Activated T-helper 2 cell treated with anti-CD3 and anti-CD28 coated beads, Interferon-gamma antibody, Interleukin-2, Interleukin-4, amounts not matched to agents 10 μg/mL and 5 μg/mL and 100 μg/mL, durations not matched to agents 14 hours and 24 hours and 36 hours (primary cell): ENCODE measurements at regions not wholly inside any gene's neighbourhood (a gene's known extent, or its start where the extent isn't known, plus 50 kb on each side); places are given as distances from the start of the nearest gene placed in this dataset.
"Not testable (repeated sequence)": the region's sequence is repeated elsewhere in the genome, so short reads cannot be mapped to it uniquely, and the experiment has no call there.

Source experiments
- DNase-seq: peaks from one replicate; pipeline ENCODE4 v3.0.0; 2021; ENCODE audit warnings: low spot score
- H3K27ac Mint-ChIP-seq: one replicate; pipeline ENCODE4 v1.8.0; 2021; ENCODE audit warnings: mixed read lengths
- H3K27me3 Mint-ChIP-seq: one replicate; pipeline ENCODE4 v1.8.0; 2021; ENCODE audit warnings: low read depth, mixed read lengths
- H3K36me3 Mint-ChIP-seq: one replicate; pipeline ENCODE4 v1.8.0; 2021; ENCODE audit warnings: low read depth, mixed read lengths
- H3K4me1 Mint-ChIP-seq: one replicate; pipeline ENCODE4 v1.8.0; 2021; ENCODE audit warnings: low read depth, mixed read lengths
- H3K4me3 Mint-ChIP-seq: one replicate; pipeline ENCODE4 v1.8.0; 2021; ENCODE audit warnings: low read depth, mild to moderate bottlenecking, moderate library complexity, mixed read lengths
- H3K9me3 Mint-ChIP-seq: one replicate; pipeline ENCODE4 v1.8.0; 2021; ENCODE audit warnings: mixed read lengths
- intact Hi-C: fragments of 100-400 bp; cut with micrococcal nuclease; formaldehyde crosslinking; loops from one replicate; pipeline ENCODE4 v1.15.1; 2023

DNA sequence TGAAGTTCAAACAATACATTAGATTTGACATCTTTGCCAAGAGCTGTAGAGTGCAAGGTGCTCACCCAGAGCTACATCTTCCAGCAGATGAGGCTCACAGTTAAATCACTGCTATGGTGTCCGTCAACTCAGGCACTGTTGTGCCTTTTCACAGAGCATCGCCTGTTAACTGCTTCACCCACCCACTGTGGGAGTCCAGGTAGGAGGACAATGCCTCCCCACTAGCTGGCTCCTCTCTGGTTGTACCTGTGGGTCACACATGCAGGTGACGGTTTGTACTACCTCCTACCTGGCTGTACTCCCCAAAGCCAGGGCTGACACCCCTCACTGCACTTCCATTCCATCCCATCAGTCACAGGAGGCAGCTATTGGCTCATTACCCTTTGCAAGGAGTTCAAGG, 84.6 kb upstream of the TOP3B start:
- H3K27me3 Mint-ChIP-seq = peaks cover 4% of the 10 kb centered on the region
- no peak overlapping the region for H3K27ac Mint-ChIP-seq

GRCh38 chr22:22064580-22064979, 82.0 kb upstream of the TOP3B start:
- Mint-ChIP-seq H3K4me3 (no peak overlapping the region), H3K27ac (no peak overlapping the region), H3K9me3 (no peaks in the 10 kb centered on the region), H3K27me3 (peaks cover 6% of the 10 kb centered on the region), H3K36me3 (no peaks in the 10 kb centered on the region), H3K4me1 (peaks cover 2% of the 10 kb centered on the region)
- no peak for DNase-seq
- intact Hi-C loops = loop anchor here (5.0 to 10.0 kb wide), 2 partner anchors 70 to 93 kb away; no protein-coding TSS in a partner anchor

More for the DNA sequence above, 84.6 kb upstream of the TOP3B start:
- no peaks in the 10 kb centered on the region for H3K36me3 Mint-ChIP-seq
- H3K9me3 Mint-ChIP-seq = no peaks in the 10 kb centered on the region
- no peak for DNase-seq
- no peak overlapping the region for H3K4me3 Mint-ChIP-seq
- intact Hi-C loops = loop anchor here (10.0 kb wide), 1 partner anchor 68 kb away; no protein-coding TSS in a partner anchor
- peaks cover 2% of the 10 kb centered on the region for H3K4me1 Mint-ChIP-seq

GRCh38 chr22:22062306-22062793, 79.8 kb upstream of the TOP3B start:
- Mint-ChIP-seq H3K4me1 (peaks cover 2% of the 10 kb centered on the region), H3K27me3 (peaks cover 10% of the 10 kb centered on the region)
- intact Hi-C loops = loop anchor here (5.0 to 10.0 kb wide), 2 partner anchors 72 to 95 kb away; no protein-coding TSS in a partner anchor

DNA sequence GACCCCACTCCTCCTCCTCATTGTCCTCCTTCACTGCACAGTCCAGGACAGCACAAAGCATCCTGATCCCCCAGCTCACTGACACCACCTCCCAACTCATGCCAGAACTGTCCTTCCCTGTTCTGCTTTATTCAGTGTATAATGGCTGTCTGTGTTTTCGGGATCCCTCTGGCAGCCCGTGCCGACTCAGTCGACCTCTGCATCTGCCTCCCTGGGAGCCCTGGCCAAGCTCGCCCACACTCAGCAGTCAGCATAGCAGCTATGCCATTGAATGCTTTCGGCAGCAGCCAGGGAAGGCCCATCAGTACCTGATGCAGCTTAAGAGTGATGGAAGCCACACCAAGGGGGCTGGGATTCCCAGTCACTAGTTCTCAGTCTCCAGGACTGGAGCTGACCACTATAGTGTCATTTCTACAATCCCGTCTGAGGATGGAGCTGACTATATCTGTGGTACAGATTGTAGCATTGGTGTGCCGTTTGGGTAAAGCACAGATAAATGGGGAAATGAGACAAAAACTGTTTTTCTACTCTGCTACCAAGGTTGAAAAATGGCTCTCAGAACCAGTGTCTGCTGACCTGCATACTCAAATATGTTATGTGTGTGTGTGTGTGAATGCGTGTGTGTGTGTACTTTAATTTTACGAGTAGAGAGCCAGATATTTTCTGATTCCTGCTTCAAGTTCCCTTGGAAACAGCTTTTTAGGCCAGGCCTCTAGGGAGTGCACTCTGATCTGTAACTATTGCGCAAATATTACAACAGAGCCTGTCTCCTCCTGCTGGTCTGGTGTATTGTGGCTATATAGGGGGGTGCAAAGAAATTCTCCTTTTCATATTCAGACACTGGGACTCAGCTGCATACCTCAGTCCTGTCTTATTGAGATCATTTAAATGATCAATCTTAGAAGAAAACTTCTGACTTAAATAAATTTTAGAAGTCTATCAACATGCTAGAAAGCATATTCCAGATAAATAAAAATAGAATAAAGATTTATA, 78.8 kb upstream of the TOP3B start:
- H3K4me3 Mint-ChIP-seq = no peak overlapping the region
- H3K27me3 Mint-ChIP-seq = peaks cover 9% of the 10 kb centered on the region
- H3K9me3 Mint-ChIP-seq = no peaks in the 10 kb centered on the region
- intact Hi-C loops = loop anchor here (5.0 to 10.0 kb wide), 2 partner anchors 73 to 96 kb away; no protein-coding TSS in a partner anchor
- no peak overlapping the region for H3K27ac Mint-ChIP-seq
- H3K36me3 Mint-ChIP-seq = no peaks in the 10 kb centered on the region
- H3K4me1 Mint-ChIP-seq = peaks cover 2% of the 10 kb centered on the region
- no peak for DNase-seq

More at GRCh38 chr22:22062306-22062793, 79.8 kb upstream of the TOP3B start:
- H3K36me3 Mint-ChIP-seq = no peaks in the 10 kb centered on the region
- no peak overlapping the region for H3K4me3 Mint-ChIP-seq
- H3K27ac Mint-ChIP-seq = no peak overlapping the region
- DNase-seq = no peak
- H3K9me3 Mint-ChIP-seq = no peaks in the 10 kb centered on the region

DNA sequence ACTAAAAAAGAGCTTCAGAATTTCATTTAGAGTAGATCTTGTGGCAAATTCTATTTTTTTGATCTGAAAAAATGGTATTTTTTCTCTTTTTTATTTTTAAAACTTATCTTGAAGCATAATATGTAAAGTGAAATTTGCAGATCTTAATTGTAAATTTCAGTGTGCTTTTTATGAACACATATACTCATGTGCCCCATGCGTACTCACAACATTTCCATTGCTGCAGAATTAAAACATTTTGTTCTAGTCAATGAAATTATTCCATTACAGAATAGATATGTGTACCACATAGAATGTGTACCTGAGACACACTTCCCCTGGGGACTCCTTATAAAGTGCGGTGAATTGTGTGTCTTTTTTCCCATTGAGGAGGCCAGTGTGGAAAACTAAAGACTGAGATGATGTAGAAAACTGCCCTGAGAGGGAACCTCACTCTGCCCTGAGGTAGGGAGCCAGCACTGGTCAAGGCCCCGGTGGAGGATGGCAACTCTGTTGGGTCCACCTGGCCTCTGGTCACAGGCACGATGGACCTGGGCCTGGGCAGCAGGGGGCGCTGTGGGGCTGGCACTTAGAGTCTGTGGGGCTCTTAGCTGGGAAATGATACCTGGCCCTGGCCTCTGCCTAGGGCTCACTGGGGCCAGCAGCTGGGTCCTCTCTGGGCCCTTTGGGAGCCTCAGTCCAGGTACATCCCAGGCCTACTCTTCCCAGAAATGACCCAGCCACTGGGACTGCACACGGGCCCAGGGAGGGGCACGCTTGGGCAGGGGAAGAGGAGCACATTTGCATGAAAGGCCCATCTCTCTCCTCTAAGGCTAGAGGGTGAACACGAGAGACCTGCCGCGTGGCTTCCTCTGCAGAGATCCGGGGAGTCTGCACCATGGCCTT, 77.9 kb upstream of the TOP3B start:
- no peaks in the 10 kb centered on the region for H3K36me3 Mint-ChIP-seq
- DNase-seq = peak; percentile 39
- H3K27me3 Mint-ChIP-seq = peaks cover 15% of the 10 kb centered on the region
- intact Hi-C loops = loop anchor here (5.0 to 10.0 kb wide), 2 partner anchors 74 to 97 kb away; no protein-coding TSS in a partner anchor
- H3K9me3 Mint-ChIP-seq = no peaks in the 10 kb centered on the region
- H3K4me3 Mint-ChIP-seq = no peak overlapping the region
- peaks cover 2% of the 10 kb centered on the region for H3K4me1 Mint-ChIP-seq
- no peak overlapping the region for H3K27ac Mint-ChIP-seq

DNA sequence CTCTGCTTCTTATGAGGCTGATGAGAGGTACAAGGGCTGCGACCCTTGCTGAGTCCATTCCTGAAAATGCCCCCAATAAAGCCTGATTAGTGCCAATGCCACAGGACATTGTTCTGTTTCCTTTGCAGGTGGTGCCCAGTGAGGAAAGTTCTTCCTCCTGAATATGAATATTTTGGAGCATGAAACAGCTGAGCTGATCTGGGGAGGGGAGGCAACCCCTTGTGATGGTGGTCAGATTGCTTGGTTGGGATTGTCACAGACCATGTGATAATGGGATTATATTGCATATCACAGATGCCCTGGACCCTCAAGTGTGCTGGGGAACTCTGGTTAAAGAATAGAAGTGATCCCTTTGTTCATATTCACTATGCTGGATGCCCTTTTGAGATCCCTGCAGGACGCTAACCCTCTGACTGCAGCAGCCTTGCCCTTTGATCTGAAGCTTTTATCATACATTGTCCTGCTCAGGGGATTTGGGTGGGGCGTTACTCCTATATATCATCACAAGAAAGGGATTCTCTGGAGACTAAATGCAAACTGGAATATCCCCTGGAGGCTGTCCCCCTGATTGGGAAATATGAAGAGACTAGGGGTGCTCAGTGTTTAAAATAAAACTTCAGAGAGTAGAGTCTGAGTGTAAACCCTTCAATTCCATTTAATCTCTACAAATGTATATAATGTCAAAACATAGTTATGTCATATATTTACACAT, 76.9 kb upstream of the TOP3B start:
- H3K36me3 Mint-ChIP-seq = no peaks in the 10 kb centered on the region
- H3K27ac Mint-ChIP-seq = no peak overlapping the region
- H3K4me3 Mint-ChIP-seq = no peak overlapping the region
- H3K4me1 Mint-ChIP-seq = peaks cover 2% of the 10 kb centered on the region
- intact Hi-C loops = loop anchor here (5.0 to 10.0 kb wide), 2 partner anchors 75 to 98 kb away; no protein-coding TSS in a partner anchor
- DNase-seq = no peak
- peaks cover 20% of the 10 kb centered on the region for H3K27me3 Mint-ChIP-seq
- no peaks in the 10 kb centered on the region for H3K9me3 Mint-ChIP-seq

- no peaks in the 10 kb centered on the region for H3K36me3 Mint-ChIP-seq
- DNase-seq = no peak
- intact Hi-C loops = no loop called here
- H3K27me3 Mint-ChIP-seq = peaks cover 27% of the 10 kb centered on the region
- peaks cover 2% of the 10 kb centered on the region for H3K4me1 Mint-ChIP-seq
- no peak overlapping the region for H3K4me3 Mint-ChIP-seq
- H3K9me3 Mint-ChIP-seq = no peaks in the 10 kb centered on the region
- H3K27ac Mint-ChIP-seq = no peak overlapping the region
Measured at GRCh38 chr22:22058633-22059290, 76.2 kb upstream of the TOP3B start.

- Mint-ChIP-seq H3K27ac (no peak overlapping the region), H3K9me3 (no peaks in the 10 kb centered on the region), H3K27me3 (peaks cover 32% of the 10 kb centered on the region), H3K4me3 (no peak overlapping the region), H3K36me3 (no peaks in the 10 kb centered on the region), H3K4me1 (no peaks in the 10 kb centered on the region)
- intact Hi-C loops = no loop called here
- no peak for DNase-seq
Measured at GRCh38 chr22:22057617-22058378, 75.2 kb upstream of the TOP3B start.

DNA sequence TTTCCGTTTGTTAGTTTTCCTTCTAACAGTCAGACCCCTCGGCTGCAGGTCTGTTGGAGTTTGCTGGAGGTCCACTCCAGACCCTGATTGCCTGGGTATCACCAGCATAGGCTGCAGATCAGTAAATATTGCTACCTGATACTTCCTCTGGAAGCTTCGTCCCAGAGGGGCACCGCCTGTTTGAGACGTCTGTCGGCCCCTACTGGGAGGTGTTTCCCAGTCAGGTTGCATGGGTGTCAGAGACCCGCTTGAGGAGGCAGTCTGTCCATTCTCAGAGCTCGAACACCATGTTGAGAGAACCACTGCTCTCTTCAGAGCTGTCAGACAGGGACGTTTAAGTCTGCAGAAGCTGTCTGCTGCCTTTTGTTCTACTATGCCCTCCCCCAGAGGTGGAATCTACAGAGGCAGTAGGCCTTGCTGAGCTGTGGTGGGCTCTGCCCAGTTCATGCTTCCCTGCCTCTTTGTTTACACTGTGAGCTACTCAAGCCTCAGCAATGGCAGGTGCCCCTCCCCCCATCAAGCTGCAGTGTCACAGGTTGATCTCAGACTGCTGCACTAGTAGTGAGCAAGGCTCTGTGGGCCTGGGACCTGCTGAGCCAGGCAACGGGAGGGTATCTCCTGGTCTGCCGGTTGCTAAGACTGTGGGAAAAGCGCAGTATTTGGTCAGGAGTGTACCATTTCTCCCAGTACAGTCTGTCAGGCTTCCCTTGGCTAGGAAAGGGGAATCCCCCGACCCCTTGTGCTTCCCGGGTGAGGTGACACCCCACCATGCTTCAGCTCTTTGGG, 74.4 kb upstream of the TOP3B start:
- H3K9me3 Mint-ChIP-seq, DNase-seq, H3K4me1 Mint-ChIP-seq, H3K36me3 Mint-ChIP-seq, intact Hi-C loops, H3K4me3 Mint-ChIP-seq, H3K27ac Mint-ChIP-seq: not testable (repeated sequence)
- peaks cover 36% of the 10 kb centered on the region for H3K27me3 Mint-ChIP-seq

DNA sequence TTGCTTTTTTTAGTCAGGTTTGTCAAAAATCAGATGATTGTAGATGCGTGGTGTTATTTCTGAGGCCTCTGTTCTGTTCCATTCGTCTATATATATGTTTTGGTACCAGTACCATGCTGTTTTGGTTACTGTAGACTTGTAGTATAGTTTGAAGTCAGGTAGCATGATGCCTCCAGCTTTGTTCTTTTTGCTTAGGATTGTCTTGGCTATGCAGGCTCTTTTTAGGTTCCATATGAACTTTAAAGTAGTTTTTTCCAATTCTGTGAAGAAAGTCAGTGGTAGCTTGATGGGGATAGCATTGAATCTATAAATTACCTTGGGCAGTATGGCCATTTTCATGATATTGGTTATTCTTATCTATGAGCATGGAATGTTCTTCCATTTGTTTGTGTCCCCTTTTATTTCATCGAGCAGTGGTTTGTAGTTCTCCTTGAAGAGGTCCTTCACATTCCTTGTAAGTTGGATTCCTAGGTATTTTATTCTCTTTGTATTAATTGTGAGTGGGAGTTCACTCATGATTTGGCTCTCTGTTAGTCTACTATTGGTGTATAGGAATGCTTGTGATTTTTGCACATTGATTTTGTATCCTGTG, 70.1 kb upstream of the TOP3B start:
- H3K36me3 Mint-ChIP-seq, H3K4me1 Mint-ChIP-seq, H3K27ac Mint-ChIP-seq, DNase-seq, H3K9me3 Mint-ChIP-seq, H3K4me3 Mint-ChIP-seq, intact Hi-C loops: not testable (repeated sequence)
- peaks cover 42% of the 10 kb centered on the region for H3K27me3 Mint-ChIP-seq
